Activated T-cell treated with anti-CD3 and anti-CD28 coated beads, Interleukin-2, amount 50 U/mL, for 4 hours (primary cell): ENCODE measurements at regions not wholly inside any gene's neighbourhood (a gene's known extent, or its start where the extent isn't known, plus 50 kb on each side); places are given as distances from the start of the nearest gene placed in this dataset.
A peak's percentile ranks its signal among the peaks of the same experiment; 100 is the strongest.
"Not testable (repeated sequence)": the region's sequence is repeated elsewhere in the genome, so short reads cannot be mapped to it uniquely, and the experiment has no call there.

ENCODE experiments used
- ATAC-seq, 2 donors: fragments of 200-7000 bp; cut with Tn5 transposase; one replicate each; pipeline ENCODE4 v1.10.0; 2021
- DNase-seq: peaks from one replicate; pipeline ENCODE4 v3.0.0-alpha.2; 2020
- H3K27me3 Mint-ChIP-seq: one replicate; pipeline ENCODE4 v1.8.0; 2021; ENCODE audit warnings: low read depth, mixed read lengths
- H3K36me3 Mint-ChIP-seq: one replicate; pipeline ENCODE4 v1.8.0; 2022; ENCODE audit warnings: mixed read lengths; ENCODE audit not compliant: insufficient read depth
- H3K4me1 Mint-ChIP-seq: one replicate; pipeline ENCODE4 v1.8.0; 2021; ENCODE audit warnings: low read depth, mixed read lengths
- H3K4me3 Mint-ChIP-seq: one replicate; pipeline ENCODE4 v1.8.0; 2021; ENCODE audit warnings: mild to moderate bottlenecking, moderate library complexity, mixed read lengths
- H3K9me3 Mint-ChIP-seq: one replicate; pipeline ENCODE4 v1.8.0; 2021; ENCODE audit warnings: mixed read lengths

- ATAC-seq = no peak
- DNase-seq = no peak
- Mint-ChIP-seq H3K36me3 (no peaks in the 10 kb centered on the region), H3K4me3 (no peak overlapping the region), H3K27me3 (peaks cover 5% of the 10 kb centered on the region), H3K4me1 (no peaks in the 10 kb centered on the region), H3K9me3 (no peaks in the 10 kb centered on the region)
Measured at GRCh38 chr3:110929816-110930215, 141.8 kb upstream of the NECTIN3 start.

- H3K9me3 Mint-ChIP-seq = no peaks in the 10 kb centered on the region
Measured at GRCh38 chr3:110932567-110932966, 139.0 kb upstream of the NECTIN3 start.

GRCh38 chr3:110933821-110934426 is 137.7 kb upstream of the NECTIN3 start:
- Mint-ChIP-seq H3K27me3 (peaks cover 8% of the 10 kb centered on the region), H3K9me3 (no peaks in the 10 kb centered on the region), H3K4me3 (no peak overlapping the region), H3K36me3 (no peaks in the 10 kb centered on the region), H3K4me1 (no peaks in the 10 kb centered on the region)
- DNase-seq = no peak
- ATAC-seq = no peak

More at GRCh38 chr3:110932567-110932966, 139.0 kb upstream of the NECTIN3 start:
- Mint-ChIP-seq H3K36me3 (no peaks in the 10 kb centered on the region), H3K4me1 (no peaks in the 10 kb centered on the region), H3K4me3 (no peak overlapping the region), H3K27me3 (peaks cover 7% of the 10 kb centered on the region)
- ATAC-seq = no peak
- no peak for DNase-seq

GRCh38 chr3:110938629-110939028 is 133.0 kb upstream of the NECTIN3 start:
- ATAC-seq (peak in 1 of 2 donors; percentile 7), DNase-seq (no peak)
- H3K4me1 Mint-ChIP-seq = no peaks in the 10 kb centered on the region
- H3K27me3 Mint-ChIP-seq = peaks cover 12% of the 10 kb centered on the region
- H3K4me3 Mint-ChIP-seq = no peak overlapping the region
- peaks cover 4% of the 10 kb centered on the region for H3K9me3 Mint-ChIP-seq
- no peaks in the 10 kb centered on the region for H3K36me3 Mint-ChIP-seq

GRCh38 chr3:110940055-110940454 is 131.6 kb upstream of the NECTIN3 start:
- no peak for DNase-seq
- no peak for ATAC-seq
- Mint-ChIP-seq H3K4me1 (no peaks in the 10 kb centered on the region), H3K4me3 (no peak overlapping the region), H3K9me3 (peaks cover 8% of the 10 kb centered on the region), H3K36me3 (no peaks in the 10 kb centered on the region), H3K27me3 (peaks cover 10% of the 10 kb centered on the region)

- Mint-ChIP-seq H3K9me3 (peaks cover 39% of the 10 kb centered on the region), H3K4me1 (no peaks in the 10 kb centered on the region), H3K36me3 (no peaks in the 10 kb centered on the region), H3K4me3 (no peak overlapping the region), H3K27me3 (peaks cover 4% of the 10 kb centered on the region)
- ATAC-seq = no peak
- no peak for DNase-seq
Measured at GRCh38 chr3:110944782-110945181, 126.8 kb upstream of the NECTIN3 start.

- DNase-seq = no peak
- Mint-ChIP-seq H3K27me3 (peaks cover 1% of the 10 kb centered on the region), H3K9me3 (peaks cover 46% of the 10 kb centered on the region), H3K36me3 (no peaks in the 10 kb centered on the region), H3K4me3 (no peak overlapping the region), H3K4me1 (no peaks in the 10 kb centered on the region)
- no peak for ATAC-seq
Measured at GRCh38 chr3:110946810-110947209, 124.8 kb upstream of the NECTIN3 start.

- H3K36me3 Mint-ChIP-seq, H3K4me3 Mint-ChIP-seq, DNase-seq, H3K4me1 Mint-ChIP-seq, ATAC-seq, H3K27me3 Mint-ChIP-seq: not testable (repeated sequence)
- peaks cover 45% of the 10 kb centered on the region for H3K9me3 Mint-ChIP-seq
Measured at GRCh38 chr3:110949194-110949593, 122.4 kb upstream of the NECTIN3 start.

GRCh38 chr3:110955301-110955880 is 116.2 kb upstream of the NECTIN3 start:
- DNase-seq = no peak
- ATAC-seq = no peak
- no peaks in the 10 kb centered on the region for H3K36me3 Mint-ChIP-seq
- peaks cover 6% of the 10 kb centered on the region for H3K9me3 Mint-ChIP-seq
- H3K4me3 Mint-ChIP-seq = no peak overlapping the region
- H3K27me3 Mint-ChIP-seq = peaks cover 6% of the 10 kb centered on the region
- H3K4me1 Mint-ChIP-seq = no peaks in the 10 kb centered on the region

GRCh38 chr3:110956081-110956480 is 115.5 kb upstream of the NECTIN3 start:
- DNase-seq = no peak
- peaks cover 3% of the 10 kb centered on the region for H3K9me3 Mint-ChIP-seq
- H3K27me3 Mint-ChIP-seq = peaks cover 6% of the 10 kb centered on the region
- ATAC-seq = no peak
- no peak overlapping the region for H3K4me3 Mint-ChIP-seq
- H3K4me1 Mint-ChIP-seq = no peaks in the 10 kb centered on the region
- H3K36me3 Mint-ChIP-seq = no peaks in the 10 kb centered on the region

- Mint-ChIP-seq H3K4me3 (no peak overlapping the region), H3K4me1 (no peaks in the 10 kb centered on the region), H3K27me3 (peaks cover 6% of the 10 kb centered on the region), H3K36me3 (no peaks in the 10 kb centered on the region), H3K9me3 (peaks cover 6% of the 10 kb centered on the region)
- ATAC-seq (no peak), DNase-seq (no peak)
Measured at GRCh38 chr3:110957247-110958025, 114.2 kb upstream of the NECTIN3 start.

GRCh38 chr3:110958313-110959147 is 113.1 kb upstream of the NECTIN3 start:
- Mint-ChIP-seq H3K4me3 (no peak overlapping the region), H3K27me3 (peaks cover 6% of the 10 kb centered on the region), H3K36me3 (no peaks in the 10 kb centered on the region), H3K9me3 (peaks cover 9% of the 10 kb centered on the region), H3K4me1 (no peaks in the 10 kb centered on the region)
- ATAC-seq = no peak
- DNase-seq = no peak

- H3K9me3 Mint-ChIP-seq = peaks cover 30% of the 10 kb centered on the region
- H3K4me1 Mint-ChIP-seq = no peaks in the 10 kb centered on the region
- ATAC-seq (no peak), DNase-seq (no peak)
- no peak overlapping the region for H3K4me3 Mint-ChIP-seq
- no peaks in the 10 kb centered on the region for H3K36me3 Mint-ChIP-seq
- H3K27me3 Mint-ChIP-seq = no peaks in the 10 kb centered on the region
Measured at GRCh38 chr3:110965976-110966375, 105.6 kb upstream of the NECTIN3 start.

GRCh38 chr3:110966966-110967663 is 104.5 kb upstream of the NECTIN3 start:
- no peaks in the 10 kb centered on the region for H3K27me3 Mint-ChIP-seq
- H3K9me3 Mint-ChIP-seq = peaks cover 29% of the 10 kb centered on the region
- H3K4me3 Mint-ChIP-seq = no peak overlapping the region
- ATAC-seq = no peak
- no peaks in the 10 kb centered on the region for H3K4me1 Mint-ChIP-seq
- no peak for DNase-seq
- H3K36me3 Mint-ChIP-seq = no peaks in the 10 kb centered on the region
